Astrocyte (in vitro differentiated cells and primary cell): ENCODE measurements at regions not wholly inside any gene's neighbourhood (a gene's known extent, or its start where the extent isn't known, plus 50 kb on each side); places are given as distances from the start of the nearest gene placed in this dataset.

Source experiments
- CTCF ChIP-seq: IDR thresholded peaks from 2 replicates; pipeline ENCODE4 v1.5.1; 2011; ENCODE audit warnings: low read depth, mild to moderate bottlenecking, inconsistent platforms, low read length, moderate library complexity; ENCODE audit not compliant: insufficient read depth
- EZH2 ChIP-seq: IDR thresholded peaks from 2 replicates; pipeline ENCODE4 v1.6.1; 2012; ENCODE audit warnings: mild to moderate bottlenecking, low read length, inconsistent platforms; ENCODE audit not compliant: insufficient read depth

- TF ChIP-seq CTCF (no peak), EZH2 (no peak)
Observed at GRCh38 chr13:53788286-53788685, 759.7 kb downstream of the OLFM4 start.
